Left forelimb (tissue), 1 donor: ENCODE measurements at regions not wholly inside any gene's neighbourhood (a gene's known extent, or its start where the extent isn't known, plus 50 kb on each side); places are given as distances from the start of the nearest gene placed in this dataset.
"Not testable (repeated sequence)": the region's sequence is repeated elsewhere in the genome, so short reads cannot be mapped to it uniquely, and the experiment has no call there.

ENCODE experiments used
- DNase-seq: peaks from one replicate; pipeline ENCODE4 v3.0.0-alpha.2; 2018; ENCODE audit warnings: low spot score

DNA sequence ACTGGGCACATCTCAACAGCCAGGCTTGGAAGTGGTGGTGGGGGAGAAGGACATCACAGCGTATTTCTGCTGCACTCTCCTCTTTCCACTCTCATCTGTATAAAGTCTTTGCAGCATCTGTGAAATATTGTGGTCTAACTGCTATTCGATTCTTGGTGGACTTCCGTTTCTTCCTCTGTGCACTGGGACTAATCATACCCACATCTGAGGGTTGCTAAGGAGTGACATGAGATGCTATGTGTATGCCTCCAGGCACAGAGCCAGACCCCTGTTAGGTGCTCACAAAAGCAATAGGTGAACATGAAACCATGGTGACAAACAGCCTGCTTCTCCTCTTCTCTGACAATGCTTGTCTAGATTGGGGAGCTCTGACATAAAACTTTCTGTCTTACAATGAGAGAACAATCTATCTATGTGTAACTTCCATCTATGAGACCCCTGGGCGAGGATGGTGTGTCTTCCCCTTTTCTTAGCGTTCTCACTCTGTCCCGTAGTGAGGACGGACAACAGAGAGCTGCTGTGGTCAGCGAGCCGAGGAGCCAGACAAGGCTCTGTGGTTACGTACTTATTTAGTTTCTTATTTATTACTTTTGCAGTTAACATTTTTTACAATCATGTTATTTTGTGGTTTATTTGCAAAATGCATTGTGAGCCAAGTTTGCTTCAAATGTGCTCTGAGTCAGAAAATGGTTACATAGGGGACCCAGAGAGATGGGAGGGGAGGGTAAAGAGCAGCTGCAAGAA is 196.7 kb upstream of the TPRG1 start:
- DNase-seq, result no peak

DNA sequence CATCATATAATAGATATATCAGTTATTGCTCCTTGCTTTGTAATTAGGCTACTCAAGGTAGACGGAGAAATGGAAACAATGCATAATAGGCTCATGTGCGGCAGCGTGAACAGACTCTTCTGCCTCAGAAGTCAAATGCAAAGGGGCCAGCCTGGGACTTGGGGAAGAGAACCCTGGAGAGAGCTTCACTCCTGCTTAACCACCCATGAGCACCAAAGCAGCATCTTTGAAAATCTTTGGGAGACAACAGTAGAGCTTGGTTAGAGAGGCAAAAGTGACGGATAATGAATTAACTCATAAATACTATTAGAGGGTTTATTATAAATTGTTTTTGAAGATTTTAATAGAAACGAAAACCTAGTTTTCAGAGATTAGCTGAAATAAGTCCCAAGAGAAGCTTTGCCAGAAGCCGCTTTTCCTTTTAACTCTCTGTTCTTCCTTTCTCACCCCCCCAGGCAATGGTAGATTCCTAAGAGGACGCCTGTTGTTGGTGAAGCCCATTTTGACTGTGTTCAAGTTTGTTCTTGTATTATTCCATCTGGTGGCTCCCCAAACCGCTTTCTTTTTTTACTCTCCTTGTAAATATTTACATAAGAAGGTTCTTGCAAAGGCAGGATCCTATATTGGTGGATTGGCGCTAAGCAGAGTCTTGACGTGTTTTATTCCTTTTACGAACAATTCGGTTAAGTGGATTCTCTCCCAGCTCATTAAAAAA is 196.0 kb upstream of the TPRG1 start:
- no peak for DNase-seq

DNA sequence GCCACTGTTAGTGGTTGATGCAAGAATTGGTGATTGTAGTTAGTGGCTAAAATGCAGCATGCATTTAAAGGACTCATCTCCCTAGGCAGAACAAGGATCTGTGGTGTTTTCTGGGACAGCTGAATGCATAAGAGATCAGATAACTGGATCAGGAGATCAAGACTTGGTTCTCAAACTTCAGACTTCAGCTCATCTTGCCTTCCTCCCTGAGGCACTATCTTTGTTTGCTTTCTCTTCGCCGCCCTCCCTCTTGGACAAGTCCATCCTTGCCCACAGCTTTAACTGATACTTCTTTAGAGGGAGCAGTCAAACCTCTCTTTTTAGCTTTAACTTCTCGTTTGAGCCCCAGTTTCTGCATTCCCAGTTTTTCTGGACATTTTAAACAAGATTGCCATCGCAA is 195.4 kb upstream of the TPRG1 start:
- no peak for DNase-seq

DNA sequence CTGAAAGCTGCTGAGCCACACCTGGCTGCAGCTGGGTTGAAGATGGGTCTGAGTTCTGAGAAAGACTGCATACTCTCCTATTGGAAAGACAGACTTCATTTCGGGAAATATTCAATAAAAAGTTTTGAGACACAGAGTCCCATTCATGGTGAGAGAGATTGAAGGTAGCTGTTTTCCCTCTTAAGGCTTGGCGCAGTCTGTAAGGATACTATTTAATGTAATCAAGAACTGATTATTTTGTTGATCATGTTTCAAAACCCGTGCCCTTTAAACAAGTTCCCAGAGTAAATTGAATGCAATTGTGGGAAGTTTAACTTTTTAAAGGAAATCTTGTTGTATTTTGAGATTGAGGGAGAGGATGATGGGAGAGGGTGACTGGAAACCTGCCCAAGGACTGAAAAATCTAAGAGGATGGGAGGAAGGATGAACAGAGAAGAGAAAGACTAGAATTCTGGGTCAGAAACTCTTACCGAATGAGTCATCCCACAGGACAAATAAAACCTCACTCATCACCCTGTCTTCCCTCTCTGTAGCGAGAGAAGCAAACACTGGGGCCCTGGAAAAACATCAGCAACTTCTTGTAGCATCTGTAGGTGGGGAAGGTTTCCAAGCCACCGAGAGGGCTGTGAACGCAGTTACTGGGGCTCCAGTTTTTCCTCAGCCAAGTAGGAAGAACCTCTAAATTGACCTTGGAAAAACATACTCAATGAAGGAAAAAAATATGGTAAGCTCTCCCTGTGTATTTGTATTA is 193.2 kb upstream of the TPRG1 start:
- DNase-seq, result no peak

DNA sequence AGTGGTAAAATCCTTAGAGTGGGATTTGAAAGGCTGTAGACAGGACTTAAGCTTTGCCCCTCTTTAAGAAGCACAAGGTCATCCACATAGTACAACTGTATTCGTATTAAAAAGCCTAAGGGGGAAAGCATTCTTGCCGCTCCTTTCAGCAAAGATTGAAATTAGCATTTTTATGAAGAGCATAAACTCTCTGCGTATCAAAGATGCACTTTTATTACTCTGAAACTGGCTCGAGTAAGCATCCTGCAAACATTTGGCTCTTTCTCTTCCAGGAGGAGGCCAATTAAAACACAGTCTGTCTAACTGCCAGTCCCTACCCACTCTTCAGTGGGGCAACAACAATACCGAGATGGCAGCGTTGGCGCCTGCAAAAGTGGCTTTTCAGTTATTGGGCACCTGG is 192.5 kb upstream of the TPRG1 start:
- no peak for DNase-seq

DNA sequence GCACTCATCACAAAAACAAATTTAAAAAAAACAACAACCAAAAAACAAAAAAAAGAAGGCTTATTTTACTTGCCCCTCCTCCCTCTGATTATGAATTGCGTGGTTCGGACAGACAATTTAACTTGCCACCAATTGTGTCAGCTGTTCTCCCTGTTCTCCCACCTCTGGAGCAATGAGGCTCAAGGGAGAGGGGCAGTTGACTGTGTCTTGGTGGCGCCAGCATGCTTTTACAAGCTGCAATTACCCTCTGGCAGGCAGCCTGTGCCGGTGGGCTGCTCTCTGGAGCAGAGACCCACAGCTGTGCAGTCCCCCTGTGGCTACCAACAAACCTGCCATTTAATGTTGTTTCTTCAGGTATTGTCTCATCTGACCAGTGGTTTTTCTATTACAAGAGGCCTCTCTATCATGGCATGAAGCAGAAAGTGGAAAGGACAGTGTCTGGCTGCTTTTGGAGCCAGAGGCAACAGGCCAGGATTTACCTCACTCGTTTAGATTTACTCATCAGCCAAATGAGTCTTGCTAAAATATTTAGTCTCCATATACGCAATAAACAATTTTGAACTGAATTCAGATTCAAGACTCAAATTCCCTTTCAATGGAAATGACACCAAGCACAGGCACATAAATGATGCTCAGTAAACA is 192.0 kb upstream of the TPRG1 start:
- DNase-seq, result no peak

DNA sequence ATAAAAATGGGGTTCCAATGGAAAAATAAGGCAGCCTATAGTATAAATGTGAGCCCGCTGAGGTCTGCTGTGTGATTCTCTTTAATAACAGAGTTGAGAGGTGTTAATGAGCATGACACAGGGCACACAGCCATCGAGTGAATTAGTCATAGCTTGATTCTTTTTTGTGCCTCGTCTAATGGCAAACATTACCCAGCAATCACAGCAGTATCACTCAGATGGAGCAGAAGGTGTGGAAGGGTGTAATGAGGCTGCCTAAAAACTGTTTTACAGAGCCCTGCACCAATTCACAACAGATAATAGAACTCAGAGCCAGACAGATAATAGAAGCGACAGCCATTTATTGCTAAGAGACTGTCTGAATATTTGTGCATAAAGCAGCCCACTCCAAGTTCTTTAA is 178.6 kb upstream of the TPRG1 start:
- DNase-seq, result no peak

DNA sequence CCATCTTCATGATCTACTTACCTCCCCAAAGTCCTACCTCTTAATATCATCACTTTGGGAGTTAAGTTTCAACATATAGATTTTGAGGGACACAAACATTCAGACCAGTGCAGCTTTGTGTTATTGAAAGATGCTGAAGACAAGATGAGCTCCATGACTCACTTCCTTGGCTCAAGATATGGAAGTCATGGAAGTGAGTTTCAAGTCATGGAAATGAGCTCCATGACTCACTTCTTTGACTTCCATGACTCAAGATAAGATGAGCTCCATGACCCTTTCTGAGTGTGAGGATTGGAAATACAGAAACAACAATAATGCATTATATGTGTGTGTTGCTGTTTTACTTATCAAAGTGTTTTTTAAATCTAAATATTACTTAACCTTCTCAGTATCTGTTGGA is 170.2 kb upstream of the TPRG1 start:
- no peak for DNase-seq

DNA sequence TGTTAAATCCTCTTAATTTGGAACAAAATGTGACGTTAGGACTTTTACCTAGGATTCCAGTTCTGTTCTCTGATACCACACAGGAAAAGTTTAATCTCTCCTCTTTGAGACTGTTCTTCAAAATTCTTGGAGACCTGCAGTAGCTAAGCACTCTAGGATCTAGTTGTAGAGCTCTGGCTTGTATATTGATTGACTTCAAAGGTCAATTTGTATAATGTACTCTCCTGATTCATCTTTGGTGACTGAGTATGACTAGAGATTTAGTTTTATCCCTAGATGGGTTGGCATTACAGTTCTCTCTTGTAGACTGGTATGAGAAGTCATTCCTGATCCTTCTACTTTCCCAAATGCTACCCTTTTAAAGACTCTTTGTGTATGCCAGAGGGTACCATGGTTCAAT is 168.4 kb upstream of the TPRG1 start:
- DNase-seq, result no peak

DNA sequence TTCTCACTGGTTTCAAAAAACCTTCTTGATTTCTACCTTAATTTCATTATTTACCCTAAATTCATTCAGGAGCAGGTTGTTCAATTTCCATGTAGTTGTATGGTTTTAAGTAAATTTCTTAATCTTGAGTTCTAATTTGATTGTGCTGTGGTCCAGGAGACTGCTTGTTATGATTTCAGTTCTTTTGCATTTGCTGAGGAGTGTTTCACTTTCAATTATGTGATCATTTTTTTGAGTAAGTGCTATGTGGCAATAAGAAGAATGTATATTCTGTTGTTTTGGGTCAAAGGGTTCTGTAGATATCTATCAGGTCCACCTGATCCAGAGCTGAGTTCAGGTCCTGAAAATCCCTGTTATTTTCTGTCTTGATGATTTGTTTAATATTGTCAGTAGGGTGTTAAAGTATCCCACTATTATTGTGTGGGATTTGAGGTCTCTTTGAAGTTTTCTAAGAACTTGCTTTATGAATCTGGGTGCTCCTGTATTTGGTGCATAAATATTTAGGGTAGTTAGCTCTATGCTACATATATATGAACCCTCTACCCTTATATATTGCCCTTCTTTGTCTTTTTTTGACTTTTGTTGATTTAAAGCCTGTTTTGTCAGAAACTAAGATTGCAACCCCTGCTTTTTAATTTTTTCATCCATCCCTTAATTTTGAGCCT is 158.4 kb upstream of the TPRG1 start:
- DNase-seq, result no peak

DNA sequence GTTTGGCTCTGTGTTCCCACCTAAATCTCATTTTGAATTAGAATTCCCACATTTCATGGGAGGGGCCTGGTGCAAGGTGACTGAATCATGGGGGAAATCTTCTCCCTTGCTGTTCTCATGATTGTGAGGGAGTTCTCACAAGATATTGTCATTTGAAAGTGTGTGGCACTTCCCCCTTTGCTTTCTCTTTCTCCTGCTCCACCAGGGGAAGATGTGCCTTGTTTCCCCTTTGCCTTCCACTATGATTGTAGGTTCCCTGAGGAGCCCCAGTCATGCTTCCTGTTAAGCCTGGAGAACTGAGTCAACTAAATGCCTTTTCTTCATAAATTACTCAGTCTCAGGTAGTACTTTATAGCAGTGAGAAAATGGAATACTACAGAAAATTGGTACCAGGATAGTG is 157.2 kb upstream of the TPRG1 start:
- DNase-seq, result no peak

DNA sequence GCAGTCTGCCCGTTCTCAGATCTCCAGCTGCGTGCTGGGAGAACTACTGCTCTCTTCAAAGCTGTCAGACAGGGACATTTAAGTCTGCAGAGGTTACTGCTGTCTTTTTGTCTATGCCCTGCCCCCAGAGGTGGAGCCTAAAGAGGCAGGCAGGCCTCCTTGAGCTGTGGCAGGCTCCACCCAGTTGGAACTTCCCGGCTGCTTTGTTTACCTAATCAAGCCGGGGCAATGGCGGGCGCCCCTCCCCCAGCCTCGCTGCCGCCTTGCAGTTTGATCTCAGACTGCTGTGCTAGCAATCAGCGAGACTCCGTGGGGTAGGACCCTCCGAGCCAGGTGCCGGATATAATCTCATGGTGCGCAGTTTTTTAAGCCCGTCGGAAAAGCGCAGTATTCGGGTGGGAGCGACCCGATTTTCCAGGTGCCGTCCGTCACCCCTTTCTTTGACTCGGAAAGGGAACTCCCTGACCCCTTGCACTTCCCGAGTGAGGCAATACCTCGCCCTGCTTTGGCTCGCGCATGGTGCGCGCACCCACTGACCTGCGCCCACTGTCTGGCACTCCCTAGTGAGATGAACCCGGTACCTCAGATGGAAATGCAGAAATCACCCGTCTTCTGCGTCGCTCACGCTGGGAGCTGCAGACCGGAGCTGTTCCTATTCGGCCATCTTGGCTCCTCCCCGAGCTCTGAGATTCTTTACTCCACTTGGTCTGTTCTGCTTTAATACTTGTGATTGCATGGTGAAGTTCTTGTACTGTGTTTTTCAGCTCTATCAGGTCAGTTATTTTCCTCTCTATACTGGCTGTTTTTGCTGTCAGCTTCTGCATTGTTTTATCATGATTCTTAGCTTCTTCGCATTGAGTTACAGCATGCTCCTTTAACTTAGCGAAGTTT is 148.9 kb upstream of the TPRG1 start:
- DNase-seq, result not testable (repeated sequence)

DNA sequence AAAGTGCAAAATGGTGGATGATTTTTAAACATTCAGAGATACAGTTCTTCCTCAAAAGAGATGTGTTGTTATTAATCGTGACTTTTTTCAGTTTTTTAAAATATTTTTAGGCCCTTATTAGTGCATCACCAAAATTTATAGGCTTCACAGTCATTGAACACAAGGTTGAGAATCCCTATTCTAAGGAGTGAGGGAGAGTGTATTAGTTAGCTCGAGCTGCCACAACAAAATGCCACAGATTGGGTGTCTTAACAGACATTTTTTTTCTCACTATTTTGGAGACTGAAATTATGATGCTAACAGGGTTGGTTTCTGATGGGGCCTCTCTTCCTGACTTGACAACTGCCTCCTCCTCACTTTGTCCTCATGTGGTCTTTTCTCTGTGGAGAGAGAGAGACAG is 145.9 kb upstream of the TPRG1 start:
- DNase-seq, result no peak

DNA sequence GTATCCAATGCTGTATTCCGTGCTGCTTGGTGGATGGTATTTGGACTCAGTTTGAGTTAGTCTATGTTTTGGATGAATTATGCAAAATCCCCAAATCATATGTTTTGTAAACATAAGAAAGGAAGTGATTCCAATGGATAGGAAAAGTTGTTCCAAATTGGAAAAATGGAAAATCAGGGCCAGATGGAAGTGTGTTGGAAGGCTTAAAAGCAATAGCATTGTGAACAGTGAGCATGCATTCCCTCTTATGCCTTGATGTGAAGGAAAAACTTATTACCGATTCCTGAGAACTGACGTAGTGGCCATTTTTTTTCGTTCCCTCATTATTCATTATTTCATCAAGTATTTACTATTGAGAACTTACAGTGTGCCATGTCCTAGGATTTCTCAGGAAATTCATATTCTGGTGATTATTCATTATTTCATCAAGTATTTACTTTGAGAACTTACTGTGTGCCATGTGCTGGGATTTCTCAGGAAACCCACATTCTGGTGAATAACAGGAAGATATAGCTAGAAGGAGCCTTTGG is 144.1 kb upstream of the TPRG1 start:
- no peak for DNase-seq

DNA sequence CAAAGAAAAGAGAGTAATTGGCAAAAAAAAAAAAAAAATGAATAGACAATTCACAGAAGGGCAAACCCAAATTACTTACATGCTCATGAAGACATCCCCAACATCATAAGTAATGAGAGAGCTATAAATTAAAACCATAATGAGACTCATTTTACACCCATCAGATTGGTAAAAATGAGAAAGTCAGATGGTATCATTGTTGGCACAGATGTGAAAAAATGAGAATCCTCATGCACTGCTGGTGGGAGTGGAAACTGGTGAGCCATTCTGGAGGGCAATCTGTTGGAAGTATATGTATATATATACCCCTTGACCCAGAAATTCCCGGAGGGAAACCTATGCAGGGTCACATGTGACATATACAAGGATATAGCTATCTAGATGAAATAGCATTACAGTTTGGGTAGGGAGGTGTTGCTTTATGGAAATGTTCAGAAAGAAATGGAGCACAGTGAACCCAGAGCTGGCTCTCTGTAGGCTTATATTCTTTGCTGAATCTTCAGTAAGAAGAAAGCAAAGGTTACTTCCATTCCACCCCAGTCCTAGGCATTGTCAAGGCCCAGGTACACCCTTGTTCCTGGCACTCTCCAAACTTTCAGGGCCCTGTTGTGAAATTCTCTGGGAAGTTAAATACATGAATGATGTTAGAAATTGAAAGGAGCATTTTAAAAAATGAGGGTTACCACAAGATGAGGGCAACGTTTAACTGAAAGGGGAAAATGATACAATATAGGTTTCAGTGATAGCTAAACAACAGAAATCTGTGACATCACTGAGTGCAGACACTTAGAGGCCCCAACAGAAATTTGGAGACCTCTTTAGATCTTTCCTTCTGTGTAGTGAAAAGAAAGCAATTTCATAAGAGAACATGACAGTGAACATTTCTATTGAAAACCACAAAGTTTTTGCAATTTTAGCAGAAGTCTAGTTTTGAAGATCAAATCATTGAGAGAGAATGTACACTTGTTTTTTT is 132.7 kb upstream of the TPRG1 start:
- no peak for DNase-seq

DNA sequence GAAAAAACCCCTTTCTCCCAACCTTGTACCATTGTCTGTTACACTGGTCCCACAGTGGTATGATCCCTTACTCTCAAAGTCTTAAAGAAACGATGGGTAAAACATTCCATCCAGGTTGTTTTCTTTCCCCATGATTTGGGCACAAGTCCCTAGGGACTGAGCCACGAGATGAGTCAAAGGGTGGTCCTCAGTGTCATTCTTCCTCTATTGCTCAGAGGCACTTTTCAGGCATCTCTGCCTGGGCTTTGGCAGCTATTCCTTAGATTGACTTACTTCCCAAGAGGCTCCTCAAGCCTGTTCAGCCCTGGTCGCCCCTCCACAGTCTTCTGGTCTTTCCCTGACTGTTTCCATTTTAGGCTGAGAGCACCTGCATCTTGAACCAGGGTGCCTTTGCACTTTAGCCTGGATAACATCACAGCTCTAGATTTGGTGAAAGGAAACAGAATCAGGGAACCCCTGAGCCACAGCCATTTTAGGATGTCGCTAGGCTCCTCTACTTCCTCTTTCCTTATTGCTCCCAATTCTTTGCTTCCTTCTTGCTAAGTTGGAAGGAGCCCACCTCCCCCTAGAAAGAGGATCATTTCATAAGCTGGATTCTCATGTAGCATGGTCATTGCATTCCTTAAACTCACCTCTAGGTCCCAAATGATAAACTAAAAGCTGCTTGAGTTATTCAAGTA is 131.0 kb upstream of the TPRG1 start:
- DNase-seq, result no peak

DNA sequence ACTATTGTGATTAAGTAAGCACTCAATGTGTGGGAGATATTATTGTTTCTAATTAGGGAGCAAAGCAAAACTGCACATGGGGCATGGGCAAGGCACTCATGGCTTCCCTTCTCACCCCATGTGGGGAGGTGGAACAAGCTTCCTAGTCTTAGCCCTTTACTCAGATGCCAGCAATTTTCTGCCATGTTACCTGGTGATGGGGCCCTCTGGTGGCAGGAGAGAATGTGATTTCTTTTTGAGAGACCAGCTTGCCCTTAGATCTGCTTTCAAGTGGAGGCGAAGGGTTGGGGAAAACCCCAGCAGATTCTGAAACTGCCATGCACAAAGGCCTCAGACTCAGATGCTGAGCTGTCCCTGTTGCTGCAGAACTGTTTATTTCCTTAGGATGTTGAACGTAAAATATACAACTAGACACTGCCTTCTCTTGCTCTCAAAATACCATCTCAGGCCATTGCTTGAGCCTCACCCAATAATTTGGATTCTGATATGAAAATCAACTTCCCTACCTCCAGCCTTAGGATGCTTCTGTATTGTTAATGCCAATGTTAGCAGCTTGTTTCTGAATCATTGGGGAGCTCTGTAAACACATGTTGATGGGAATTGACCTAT is 130.2 kb upstream of the TPRG1 start:
- DNase-seq, result no peak

DNA sequence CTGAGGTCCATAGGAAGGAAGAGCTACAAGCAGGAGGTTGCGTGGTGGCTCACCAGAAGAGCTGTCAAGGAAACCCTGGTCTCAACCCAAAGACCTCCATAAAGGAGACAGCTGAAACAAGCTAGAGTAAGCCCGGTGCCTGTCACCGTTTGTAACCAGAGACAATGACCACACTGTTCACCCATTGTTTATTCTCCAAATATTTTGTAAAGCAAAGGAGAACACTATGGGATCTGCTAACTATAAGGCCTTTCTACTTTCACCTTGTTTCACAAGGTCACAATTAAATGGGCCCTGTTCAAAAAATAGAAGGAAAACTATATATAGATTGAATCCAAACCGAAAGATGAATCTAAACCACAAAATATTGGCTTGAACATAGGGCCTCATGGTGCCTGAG is 128.9 kb upstream of the TPRG1 start:
- no peak for DNase-seq
